Hepatocyte (in vitro differentiated cells): ENCODE measurements at regions not wholly inside any gene's neighbourhood (a gene's known extent, or its start where the extent isn't known, plus 50 kb on each side); places are given as distances from the start of the nearest gene placed in this dataset.

Experiments
- CTCF ChIP-seq: fragments of 200-600 bp; sonication (generic); IDR thresholded peaks from 2 replicates; pipeline ENCODE4 v1.5.1; 2016; ENCODE audit warnings: antibody characterized with exemption, mild to moderate bottlenecking; ENCODE audit not compliant: poor library complexity
- EZH2 ChIP-seq: fragments of 200-600 bp; sonication (generic); IDR thresholded peaks from 2 replicates; pipeline ENCODE4 v1.6.1; 2016; ENCODE audit warnings: antibody characterized with exemption, mild to moderate bottlenecking, borderline replicate concordance
- EZH2phosphoT487 ChIP-seq: fragments of 200-600 bp; sonication (generic); IDR thresholded peaks from one replicate; pipeline ENCODE4 v1.6.1; 2018; ENCODE audit warnings: antibody characterized with exemption, mild to moderate bottlenecking, low read depth, moderate library complexity; ENCODE audit not compliant: unreplicated experiment, severe bottlenecking

GRCh38 chr2:234818937-234819336 is 132.9 kb upstream of the SH3BP4 start:
- TF ChIP-seq CTCF (no peak), EZH2phosphoT487 (no peak), EZH2 (no peak)
